ENCODE measurements at regions not wholly inside any gene's neighbourhood (a gene's known extent, or its start where the extent isn't known, plus 50 kb on each side); places are given as distances from the start of the nearest gene placed in this dataset.

- TF ChIP-seq POLR2A (IDR thresholded peaks at IDR 0.05; ENCODE audit: low read depth, low read length): no peak
- no peak for TF ChIP-seq CTCF (IDR thresholded peaks at IDR 0.05; ENCODE audit: extremely low read depth in 1 of 2, insufficient read depth in 1 of 2, low read depth in 1 of 2, low read length in 2 of 2)
- TF ChIP-seq EZH2 (IDR thresholded peaks at IDR 0.05; ENCODE audit: borderline replicate concordance, low read depth, low read length, severe bottlenecking): no peak
These were observed 248.0 kb upstream of the KLF4 start for GRCh38 chr9:107737610-107737986.

Data from endothelial cell of umbilical vein (primary cell).